GM23338 (cell line): ENCODE measurements at regions not wholly inside any gene's neighbourhood (a gene's known extent, or its start where the extent isn't known, plus 50 kb on each side); places are given as distances from the start of the nearest gene placed in this dataset.

Experiments
- ATAC-seq: fragments of 200-7000 bp; cut with Tn5 transposase; 3 replicates; pipeline ENCODE4 v1.9.1; 2020
- DNase-seq: peaks from one replicate; pipeline ENCODE4 v3.0.0-alpha.2; 2015; ENCODE audit warnings: low spot score
- H2AFZ ChIP-seq: fragments of 200-600 bp; sonication (generic); 2 replicates; pipeline ENCODE4 v1.8.0; 2016; ENCODE audit warnings: antibody characterized with exemption, mild to moderate bottlenecking, moderate library complexity
- H3F3A ChIP-seq: fragments of 200-600 bp; sonication (generic); replicated peaks from 2 replicates; pipeline ENCODE4 v1.8.0; 2017; ENCODE audit warnings: antibody characterized with exemption, mixed run types, low read depth
- H3K27ac ChIP-seq: fragments of 200-600 bp; sonication (generic); 2 replicates; pipeline ENCODE4 v1.6.1; 2016; ENCODE audit warnings: low read depth
- H3K27me3 ChIP-seq: fragments of 200-600 bp; sonication (generic); 2 replicates; pipeline ENCODE4 v1.8.0; 2016; ENCODE audit warnings: mild to moderate bottlenecking, mixed run types, moderate library complexity; ENCODE audit not compliant: insufficient read depth
- H3K36me3 ChIP-seq: fragments of 200-600 bp; sonication (generic); 2 replicates; pipeline ENCODE4 v1.8.0; 2016; ENCODE audit warnings: mild to moderate bottlenecking; ENCODE audit not compliant: insufficient read depth
- H3K4me1 ChIP-seq: fragments of 200-600 bp; sonication (generic); 2 replicates; pipeline ENCODE4 v1.8.0; 2016; ENCODE audit warnings: mild to moderate bottlenecking, moderate library complexity; ENCODE audit not compliant: insufficient read depth
- H3K4me2 ChIP-seq: fragments of 200-600 bp; sonication (generic); 2 replicates; pipeline ENCODE4 v1.7.1; 2017; ENCODE audit warnings: mixed run types
- H3K4me3 ChIP-seq: fragments of 200-600 bp; sonication (generic); 2 replicates; pipeline ENCODE4 v1.6.1; 2016; ENCODE audit warnings: mixed run types
- H3K79me2 ChIP-seq: fragments of 200-600 bp; sonication (generic); replicated peaks from 2 replicates; pipeline ENCODE4 v1.8.0; 2017; ENCODE audit warnings: mild to moderate bottlenecking; ENCODE audit not compliant: insufficient read depth
- H3K9me2 ChIP-seq: fragments of 200-600 bp; sonication (generic); 2 replicates; pipeline ENCODE4 v1.8.0; 2017; ENCODE audit not compliant: insufficient read depth
- H4K20me1 ChIP-seq: fragments of 200-600 bp; sonication (generic); replicated peaks from 2 replicates; pipeline ENCODE4 v1.8.0; 2017; ENCODE audit warnings: mild to moderate bottlenecking; ENCODE audit not compliant: insufficient read depth
- H3K27ac Mint-ChIP-seq: 2 replicates; pipeline ENCODE4 v1.8.0; 2020; ENCODE audit warnings: inconsistent platforms, mild to moderate bottlenecking, moderate library complexity, mixed read lengths
- H3K27me3 Mint-ChIP-seq: 3 replicates; pipeline ENCODE4 v1.8.0; 2022; ENCODE audit warnings: low read depth, mild to moderate bottlenecking, moderate library complexity, mixed read lengths, inconsistent platforms; ENCODE audit not compliant: insufficient read depth, poor library complexity
- H3K36me3 Mint-ChIP-seq: 3 replicates; pipeline ENCODE4 v1.8.0; 2021; ENCODE audit warnings: low read depth, mild to moderate bottlenecking, inconsistent platforms, moderate library complexity, mixed read lengths
- H3K4me1 Mint-ChIP-seq: 3 replicates; pipeline ENCODE4 v1.8.0; 2020; ENCODE audit warnings: mild to moderate bottlenecking, inconsistent platforms, mixed read lengths
- H3K4me3 Mint-ChIP-seq: 3 replicates; pipeline ENCODE4 v1.8.0; 2021; ENCODE audit warnings: moderate library complexity, mild to moderate bottlenecking, inconsistent platforms, mixed read lengths
- H3K9me3 Mint-ChIP-seq: 3 replicates; pipeline ENCODE4 v1.8.0; 2020; ENCODE audit warnings: moderate library complexity, mild to moderate bottlenecking, inconsistent platforms, mixed read lengths
- CREB1 ChIP-seq: fragments of 250-450 bp; sonication (Bioruptor Pico); IDR thresholded peaks from 2 replicates; pipeline ENCODE4 v1.5.0; 2020; ENCODE audit warnings: low read depth, mild to moderate bottlenecking, moderate library complexity
- EZH2 ChIP-seq: fragments of 200-600 bp; sonication (generic); IDR thresholded peaks from one replicate; pipeline ENCODE4 v1.8.0; 2017; ENCODE audit warnings: antibody characterized with exemption, mild to moderate bottlenecking, low read depth; ENCODE audit not compliant: unreplicated experiment
- EZH2phosphoT487 ChIP-seq: fragments of 200-600 bp; sonication (generic); IDR thresholded peaks from one replicate; pipeline ENCODE4 v1.8.1; 2018; ENCODE audit warnings: antibody characterized with exemption; ENCODE audit not compliant: unreplicated experiment
- JUNB ChIP-seq: IDR thresholded peaks from one replicate; pipeline ENCODE4 v1.6.1; 2016; ENCODE audit warnings: antibody characterized with exemption; ENCODE audit not compliant: unreplicated experiment
- NANOG ChIP-seq: IDR thresholded peaks from 2 replicates; pipeline ENCODE4 v1.6.1; 2016; ENCODE audit warnings: antibody characterized with exemption, borderline replicate concordance
- POLR2AphosphoS5 ChIP-seq: IDR thresholded peaks from 2 replicates; pipeline ENCODE4 v1.6.1; 2016; ENCODE audit warnings: antibody characterized with exemption, low read depth
- STAT1 ChIP-seq: IDR thresholded peaks from one replicate; pipeline ENCODE4 v1.6.1; 2016; ENCODE audit warnings: antibody characterized with exemption; ENCODE audit not compliant: unreplicated experiment
- ZNF114 ChIP-seq: fragments of 250-450 bp; sonication (Bioruptor Pico); IDR thresholded peaks from 2 replicates; pipeline ENCODE4 v1.5.0; 2020; ENCODE audit warnings: mild to moderate bottlenecking, moderate library complexity
- ZNF331 ChIP-seq: fragments of 250-450 bp; sonication (Bioruptor Pico); IDR thresholded peaks from 2 replicates; pipeline ENCODE4 v1.5.0; 2020; ENCODE audit warnings: low read depth, mild to moderate bottlenecking, moderate library complexity
- TF ChIP-seq, protein P1 (sequence below): fragments of 250-450 bp; sonication (Bioruptor Pico); IDR thresholded peaks from 2 replicates; pipeline ENCODE4 v1.5.0; 2020; ENCODE audit warnings: mild to moderate bottlenecking, moderate library complexity
- TF ChIP-seq, protein P2 (sequence below): IDR thresholded peaks from one replicate; pipeline ENCODE4 v1.6.1; 2018; ENCODE audit warnings: antibody characterized with exemption; ENCODE audit not compliant: unreplicated experiment
- TF ChIP-seq, protein P3 (sequence below), 2 experiments: fragments of 200-600 bp in 1 of 2; sonication (generic) in 1 of 2; conservative IDR thresholded peaks; 2 replicates each; pipeline versions ENCODE4 v1.5.1 to v1.6.1; 2016 to 2017; ENCODE audit warnings: antibody characterized with exemption in 2 of 2, low read depth in 2 of 2, mild to moderate bottlenecking in 2 of 2, moderate library complexity in 1 of 2
- TF ChIP-seq, protein P4 (sequence below): IDR thresholded peaks from 2 replicates; pipeline ENCODE4 v1.6.1; 2016; ENCODE audit warnings: antibody characterized with exemption

DNA sequence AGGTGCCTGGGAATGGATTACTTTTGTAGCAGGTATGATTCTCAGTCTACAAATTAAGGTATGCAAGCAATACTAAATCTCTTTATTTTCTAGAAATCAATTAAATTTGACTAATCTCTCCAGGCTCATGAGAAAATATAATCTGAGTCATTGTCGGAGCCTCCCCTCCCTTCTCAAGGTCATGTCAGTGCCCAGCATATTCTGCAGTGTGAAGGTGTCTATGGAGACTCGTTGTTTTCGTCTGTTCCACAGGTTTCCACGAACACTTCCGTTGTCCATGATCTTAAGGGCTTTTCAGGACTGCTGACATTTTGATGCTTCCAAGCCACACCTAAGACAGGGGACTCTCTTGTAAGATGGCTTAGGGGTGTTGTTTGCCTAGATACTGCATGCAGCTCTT is 56.6 kb upstream of the SCOC start:
- Histone ChIP-seq H2AFZ (no peak overlapping the region), H3F3A (no peaks in the 10 kb centered on the region), H3K4me2 (peak overlapping the region; percentile 19; the same call in 1 of the 2 replicates), H3K36me3 (no peaks in the 10 kb centered on the region), H3K4me1 (peaks cover 27% of the 10 kb centered on the region), H3K79me2 (no peaks in the 10 kb centered on the region), H3K4me3 (no peak overlapping the region), H4K20me1 (peaks cover 3% of the 10 kb centered on the region; the same call in 1 of the 2 replicates), H3K9me2 (no peaks in the 10 kb centered on the region), H3K27me3 (peaks cover 49% of the 10 kb centered on the region), H3K27ac (no peak overlapping the region)
- Mint-ChIP-seq H3K36me3 (no peaks in the 10 kb centered on the region), H3K4me1 (peaks cover 33% of the 10 kb centered on the region), H3K4me3 (no peak overlapping the region), H3K27me3 (peaks cover 37% of the 10 kb centered on the region), H3K9me3 (peaks cover 6% of the 10 kb centered on the region; the same call in 2 of the 3 replicates), H3K27ac (no peak overlapping the region)
- DNase-seq (no peak), ATAC-seq (no peak)
- TF ChIP-seq ZNF331 (CRISPR knock-in tag) (no peak), CREB1 (CRISPR knock-in tag) (no peak), EZH2phosphoT487 (no peak), JUNB (no peak), EZH2 (no peak), NANOG (no peak), POLR2AphosphoS5 (no peak), ZNF114 (CRISPR knock-in tag) (no peak), STAT1 (no peak)
- TF ChIP-seq, protein P1, sequence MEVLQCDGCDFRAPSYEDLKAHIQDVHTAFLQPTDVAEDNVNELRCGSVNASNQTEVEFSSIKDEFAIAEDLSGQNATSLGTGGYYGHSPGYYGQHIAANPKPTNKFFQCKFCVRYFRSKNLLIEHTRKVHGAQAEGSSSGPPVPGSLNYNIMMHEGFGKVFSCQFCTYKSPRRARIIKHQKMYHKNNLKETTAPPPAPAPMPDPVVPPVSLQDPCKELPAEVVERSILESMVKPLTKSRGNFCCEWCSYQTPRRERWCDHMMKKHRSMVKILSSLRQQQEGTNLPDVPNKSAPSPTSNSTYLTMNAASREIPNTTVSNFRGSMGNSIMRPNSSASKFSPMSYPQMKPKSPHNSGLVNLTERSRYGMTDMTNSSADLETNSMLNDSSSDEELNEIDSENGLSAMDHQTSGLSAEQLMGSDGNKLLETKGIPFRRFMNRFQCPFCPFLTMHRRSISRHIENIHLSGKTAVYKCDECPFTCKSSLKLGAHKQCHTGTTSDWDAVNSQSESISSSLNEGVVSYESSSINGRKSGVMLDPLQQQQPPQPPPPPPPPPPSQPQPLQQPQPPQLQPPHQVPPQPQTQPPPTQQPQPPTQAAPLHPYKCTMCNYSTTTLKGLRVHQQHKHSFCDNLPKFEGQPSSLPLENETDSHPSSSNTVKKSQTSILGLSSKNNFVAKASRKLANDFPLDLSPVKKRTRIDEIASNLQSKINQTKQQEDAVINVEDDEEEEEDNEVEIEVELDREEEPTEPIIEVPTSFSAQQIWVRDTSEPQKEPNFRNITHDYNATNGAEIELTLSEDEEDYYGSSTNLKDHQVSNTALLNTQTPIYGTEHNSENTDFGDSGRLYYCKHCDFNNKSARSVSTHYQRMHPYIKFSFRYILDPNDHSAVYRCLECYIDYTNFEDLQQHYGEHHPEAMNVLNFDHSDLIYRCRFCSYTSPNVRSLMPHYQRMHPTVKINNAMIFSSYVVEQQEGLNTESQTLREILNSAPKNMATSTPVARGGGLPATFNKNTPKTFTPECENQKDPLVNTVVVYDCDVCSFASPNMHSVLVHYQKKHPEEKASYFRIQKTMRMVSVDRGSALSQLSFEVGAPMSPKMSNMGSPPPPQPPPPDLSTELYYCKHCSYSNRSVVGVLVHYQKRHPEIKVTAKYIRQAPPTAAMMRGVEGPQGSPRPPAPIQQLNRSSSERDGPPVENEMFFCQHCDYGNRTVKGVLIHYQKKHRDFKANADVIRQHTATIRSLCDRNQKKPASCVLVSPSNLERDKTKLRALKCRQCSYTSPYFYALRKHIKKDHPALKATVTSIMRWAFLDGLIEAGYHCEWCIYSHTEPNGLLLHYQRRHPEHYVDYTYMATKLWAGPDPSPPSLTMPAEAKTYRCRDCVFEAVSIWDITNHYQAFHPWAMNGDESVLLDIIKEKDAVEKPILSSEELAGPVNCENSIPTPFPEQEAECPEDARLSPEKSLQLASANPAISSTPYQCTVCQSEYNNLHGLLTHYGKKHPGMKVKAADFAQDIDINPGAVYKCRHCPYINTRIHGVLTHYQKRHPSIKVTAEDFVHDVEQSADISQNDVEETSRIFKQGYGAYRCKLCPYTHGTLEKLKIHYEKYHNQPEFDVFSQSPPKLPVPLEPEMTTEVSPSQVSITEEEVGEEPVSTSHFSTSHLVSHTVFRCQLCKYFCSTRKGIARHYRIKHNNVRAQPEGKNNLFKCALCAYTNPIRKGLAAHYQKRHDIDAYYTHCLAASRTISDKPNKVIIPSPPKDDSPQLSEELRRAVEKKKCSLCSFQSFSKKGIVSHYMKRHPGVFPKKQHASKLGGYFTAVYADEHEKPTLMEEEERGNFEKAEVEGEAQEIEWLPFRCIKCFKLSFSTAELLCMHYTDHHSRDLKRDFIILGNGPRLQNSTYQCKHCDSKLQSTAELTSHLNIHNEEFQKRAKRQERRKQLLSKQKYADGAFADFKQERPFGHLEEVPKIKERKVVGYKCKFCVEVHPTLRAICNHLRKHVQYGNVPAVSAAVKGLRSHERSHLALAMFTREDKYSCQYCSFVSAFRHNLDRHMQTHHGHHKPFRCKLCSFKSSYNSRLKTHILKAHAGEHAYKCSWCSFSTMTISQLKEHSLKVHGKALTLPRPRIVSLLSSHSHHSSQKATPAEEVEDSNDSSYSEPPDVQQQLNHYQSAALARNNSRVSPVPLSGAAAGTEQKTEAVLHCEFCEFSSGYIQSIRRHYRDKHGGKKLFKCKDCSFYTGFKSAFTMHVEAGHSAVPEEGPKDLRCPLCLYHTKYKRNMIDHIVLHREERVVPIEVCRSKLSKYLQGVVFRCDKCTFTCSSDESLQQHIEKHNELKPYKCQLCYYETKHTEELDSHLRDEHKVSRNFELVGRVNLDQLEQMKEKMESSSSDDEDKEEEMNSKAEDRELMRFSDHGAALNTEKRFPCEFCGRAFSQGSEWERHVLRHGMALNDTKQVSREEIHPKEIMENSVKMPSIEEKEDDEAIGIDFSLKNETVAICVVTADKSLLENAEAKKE (CRISPR knock-in tag) = no peak
- TF ChIP-seq, protein P2, sequence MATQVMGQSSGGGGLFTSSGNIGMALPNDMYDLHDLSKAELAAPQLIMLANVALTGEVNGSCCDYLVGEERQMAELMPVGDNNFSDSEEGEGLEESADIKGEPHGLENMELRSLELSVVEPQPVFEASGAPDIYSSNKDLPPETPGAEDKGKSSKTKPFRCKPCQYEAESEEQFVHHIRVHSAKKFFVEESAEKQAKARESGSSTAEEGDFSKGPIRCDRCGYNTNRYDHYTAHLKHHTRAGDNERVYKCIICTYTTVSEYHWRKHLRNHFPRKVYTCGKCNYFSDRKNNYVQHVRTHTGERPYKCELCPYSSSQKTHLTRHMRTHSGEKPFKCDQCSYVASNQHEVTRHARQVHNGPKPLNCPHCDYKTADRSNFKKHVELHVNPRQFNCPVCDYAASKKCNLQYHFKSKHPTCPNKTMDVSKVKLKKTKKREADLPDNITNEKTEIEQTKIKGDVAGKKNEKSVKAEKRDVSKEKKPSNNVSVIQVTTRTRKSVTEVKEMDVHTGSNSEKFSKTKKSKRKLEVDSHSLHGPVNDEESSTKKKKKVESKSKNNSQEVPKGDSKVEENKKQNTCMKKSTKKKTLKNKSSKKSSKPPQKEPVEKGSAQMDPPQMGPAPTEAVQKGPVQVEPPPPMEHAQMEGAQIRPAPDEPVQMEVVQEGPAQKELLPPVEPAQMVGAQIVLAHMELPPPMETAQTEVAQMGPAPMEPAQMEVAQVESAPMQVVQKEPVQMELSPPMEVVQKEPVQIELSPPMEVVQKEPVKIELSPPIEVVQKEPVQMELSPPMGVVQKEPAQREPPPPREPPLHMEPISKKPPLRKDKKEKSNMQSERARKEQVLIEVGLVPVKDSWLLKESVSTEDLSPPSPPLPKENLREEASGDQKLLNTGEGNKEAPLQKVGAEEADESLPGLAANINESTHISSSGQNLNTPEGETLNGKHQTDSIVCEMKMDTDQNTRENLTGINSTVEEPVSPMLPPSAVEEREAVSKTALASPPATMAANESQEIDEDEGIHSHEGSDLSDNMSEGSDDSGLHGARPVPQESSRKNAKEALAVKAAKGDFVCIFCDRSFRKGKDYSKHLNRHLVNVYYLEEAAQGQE = no peak
- TF ChIP-seq, protein P3, sequence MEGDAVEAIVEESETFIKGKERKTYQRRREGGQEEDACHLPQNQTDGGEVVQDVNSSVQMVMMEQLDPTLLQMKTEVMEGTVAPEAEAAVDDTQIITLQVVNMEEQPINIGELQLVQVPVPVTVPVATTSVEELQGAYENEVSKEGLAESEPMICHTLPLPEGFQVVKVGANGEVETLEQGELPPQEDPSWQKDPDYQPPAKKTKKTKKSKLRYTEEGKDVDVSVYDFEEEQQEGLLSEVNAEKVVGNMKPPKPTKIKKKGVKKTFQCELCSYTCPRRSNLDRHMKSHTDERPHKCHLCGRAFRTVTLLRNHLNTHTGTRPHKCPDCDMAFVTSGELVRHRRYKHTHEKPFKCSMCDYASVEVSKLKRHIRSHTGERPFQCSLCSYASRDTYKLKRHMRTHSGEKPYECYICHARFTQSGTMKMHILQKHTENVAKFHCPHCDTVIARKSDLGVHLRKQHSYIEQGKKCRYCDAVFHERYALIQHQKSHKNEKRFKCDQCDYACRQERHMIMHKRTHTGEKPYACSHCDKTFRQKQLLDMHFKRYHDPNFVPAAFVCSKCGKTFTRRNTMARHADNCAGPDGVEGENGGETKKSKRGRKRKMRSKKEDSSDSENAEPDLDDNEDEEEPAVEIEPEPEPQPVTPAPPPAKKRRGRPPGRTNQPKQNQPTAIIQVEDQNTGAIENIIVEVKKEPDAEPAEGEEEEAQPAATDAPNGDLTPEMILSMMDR (conservative IDR thresholded peaks at IDR 0.05; ENCODE audit: low read depth in 2 of 2) = no peak
- TF ChIP-seq, protein P4, sequence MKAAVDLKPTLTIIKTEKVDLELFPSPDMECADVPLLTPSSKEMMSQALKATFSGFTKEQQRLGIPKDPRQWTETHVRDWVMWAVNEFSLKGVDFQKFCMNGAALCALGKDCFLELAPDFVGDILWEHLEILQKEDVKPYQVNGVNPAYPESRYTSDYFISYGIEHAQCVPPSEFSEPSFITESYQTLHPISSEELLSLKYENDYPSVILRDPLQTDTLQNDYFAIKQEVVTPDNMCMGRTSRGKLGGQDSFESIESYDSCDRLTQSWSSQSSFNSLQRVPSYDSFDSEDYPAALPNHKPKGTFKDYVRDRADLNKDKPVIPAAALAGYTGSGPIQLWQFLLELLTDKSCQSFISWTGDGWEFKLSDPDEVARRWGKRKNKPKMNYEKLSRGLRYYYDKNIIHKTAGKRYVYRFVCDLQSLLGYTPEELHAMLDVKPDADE = no peak
